ENCODE measurements at regions not wholly inside any gene's neighbourhood (a gene's known extent, or its start where the extent isn't known, plus 50 kb on each side); places are given as distances from the start of the nearest gene placed in this dataset.

GRCh38 chr13:97082461-97083207 is 88.4 kb upstream of the OXGR1 start:
- WGBS (ENCODE audit: low lambda C conversion rate, missing lambda C conversion rate) = 91% methylated on average over 6 of the region's 6 CpGs
- no peaks in the 10 kb centered on the region for H3K4me1 ChIP-seq (ENCODE audit: insufficient read depth)

DNA sequence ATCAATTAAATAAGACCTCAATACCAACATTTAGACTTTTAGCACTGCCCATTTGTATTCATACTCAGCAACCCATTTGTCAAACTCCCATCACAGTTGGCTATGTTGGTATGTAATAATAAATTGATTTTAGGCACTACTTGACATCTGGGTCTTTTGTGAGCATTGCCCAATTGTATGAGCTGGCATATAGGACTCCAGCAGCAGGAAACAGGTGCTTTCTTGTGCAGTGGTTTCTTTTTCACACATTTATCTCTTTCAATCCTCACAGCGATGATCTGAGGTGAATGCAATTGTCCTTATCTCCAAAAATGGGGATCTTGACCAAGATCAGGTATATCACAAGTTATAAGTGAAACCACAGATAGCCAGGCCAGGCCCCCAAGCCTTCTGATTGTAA is 96.9 kb upstream of the OXGR1 start:
- no peak overlapping the region for H3K4me2 ChIP-seq
- H3K9me2 ChIP-seq (replicated peaks; ENCODE audit: insufficient read depth) = no peaks in the 10 kb centered on the region
- H4K20me1 ChIP-seq (ENCODE audit: insufficient read depth, poor library complexity, severe bottlenecking) = no peaks in the 10 kb centered on the region
- no peak for DNase-seq (ENCODE audit: low spot score)
- WGBS (ENCODE audit: low lambda C conversion rate, missing lambda C conversion rate) = 88% methylated on average over 1 of the region's 1 CpG
- no peak overlapping the region for H2AFZ ChIP-seq
- H3K4me1 ChIP-seq (ENCODE audit: insufficient read depth) = no peaks in the 10 kb centered on the region
- TF ChIP-seq EZH2phosphoT487 (IDR thresholded peaks at IDR 0.05; ENCODE audit: low read depth, severe bottlenecking, unreplicated experiment) = no peak
- TF ChIP-seq CTCF (IDR thresholded peaks at IDR 0.05; ENCODE audit: poor library complexity) = no peak
- no peaks in the 10 kb centered on the region for H3K27me3 ChIP-seq
- H3K4me3 ChIP-seq = no peak overlapping the region
- no peaks in the 10 kb centered on the region for H3K9me3 ChIP-seq (ENCODE audit: low read depth)
- no peak overlapping the region for H3K27ac ChIP-seq
- no peaks in the 10 kb centered on the region for H3K79me2 ChIP-seq
- H3K36me3 ChIP-seq (replicated peaks; ENCODE audit: insufficient read depth, low read depth) = no peaks in the 10 kb centered on the region

More at GRCh38 chr13:97082461-97083207, 88.4 kb upstream of the OXGR1 start:
- no peaks in the 10 kb centered on the region for H4K20me1 ChIP-seq (ENCODE audit: insufficient read depth, poor library complexity, severe bottlenecking)
- no peak for TF ChIP-seq CTCF (IDR thresholded peaks at IDR 0.05; ENCODE audit: poor library complexity)
- TF ChIP-seq EZH2phosphoT487 (IDR thresholded peaks at IDR 0.05; ENCODE audit: low read depth, severe bottlenecking, unreplicated experiment) = no peak
- no peak for TF ChIP-seq EZH2 (IDR thresholded peaks at IDR 0.05; ENCODE audit: borderline replicate concordance)
- H3K9me3 ChIP-seq (ENCODE audit: low read depth) = no peaks in the 10 kb centered on the region
- no peaks in the 10 kb centered on the region for H3K9me2 ChIP-seq (replicated peaks; ENCODE audit: insufficient read depth)
- H3K4me2 ChIP-seq = no peak overlapping the region
- H2AFZ ChIP-seq = no peak overlapping the region
- H3K79me2 ChIP-seq = no peaks in the 10 kb centered on the region
- H3K36me3 ChIP-seq (replicated peaks; ENCODE audit: insufficient read depth, low read depth) = no peaks in the 10 kb centered on the region
- DNase-seq (ENCODE audit: low spot score) = no peak
- H3K27ac ChIP-seq = no peak overlapping the region
- H3K4me3 ChIP-seq = no peak overlapping the region
- no peaks in the 10 kb centered on the region for H3K27me3 ChIP-seq

GRCh38 chr13:97100821-97101220 is 106.5 kb upstream of the OXGR1 start:
- no peaks in the 10 kb centered on the region for H3K4me1 ChIP-seq (ENCODE audit: insufficient read depth)
- no peak overlapping the region for H3K4me3 ChIP-seq
- H3K27ac ChIP-seq = no peak overlapping the region
- H3K79me2 ChIP-seq = no peaks in the 10 kb centered on the region
- H3K27me3 ChIP-seq = no peaks in the 10 kb centered on the region
- H3K9me3 ChIP-seq (ENCODE audit: low read depth) = no peaks in the 10 kb centered on the region
- H4K20me1 ChIP-seq (ENCODE audit: insufficient read depth, poor library complexity, severe bottlenecking) = no peaks in the 10 kb centered on the region
- H3K9me2 ChIP-seq (replicated peaks; ENCODE audit: insufficient read depth) = no peaks in the 10 kb centered on the region
- no peak overlapping the region for H2AFZ ChIP-seq
- TF ChIP-seq CTCF (IDR thresholded peaks at IDR 0.05; ENCODE audit: poor library complexity) (no peak), EZH2 (IDR thresholded peaks at IDR 0.05; ENCODE audit: borderline replicate concordance) (no peak), EZH2phosphoT487 (IDR thresholded peaks at IDR 0.05; ENCODE audit: low read depth, severe bottlenecking, unreplicated experiment) (no peak)
- no peak overlapping the region for H3K4me2 ChIP-seq
- no peak for DNase-seq (ENCODE audit: low spot score)
- H3K36me3 ChIP-seq (replicated peaks; ENCODE audit: insufficient read depth, low read depth) = no peaks in the 10 kb centered on the region

Measured in hepatocyte (in vitro differentiated cells).